Uterus (tissue), 2 donors: ENCODE measurements at regions not wholly inside any gene's neighbourhood (a gene's known extent, or its start where the extent isn't known, plus 50 kb on each side); places are given as distances from the start of the nearest gene placed in this dataset.

ENCODE experiments used
- POLR2A ChIP-seq, 2 donors: fragments of 450-650 bp; IDR thresholded peaks; one replicate each; pipeline ENCODE4 v1.6.1; 2016; ENCODE audit warnings: antibody characterized with exemption in 2 of 2, mild to moderate bottlenecking in 1 of 2, moderate library complexity in 1 of 2
- TF ChIP-seq, protein P1 (sequence below), 4 experiments: fragments of 200-600 bp in 2 of 4; fragments of 450-650 bp in 2 of 4; sonication (generic) in 2 of 4; IDR thresholded peaks; one replicate each; pipeline ENCODE4 v1.5.1; 2016 to 2019; ENCODE audit warnings: antibody characterized with exemption in 4 of 4, mild to moderate bottlenecking in 2 of 4, moderate library complexity in 1 of 4

DNA sequence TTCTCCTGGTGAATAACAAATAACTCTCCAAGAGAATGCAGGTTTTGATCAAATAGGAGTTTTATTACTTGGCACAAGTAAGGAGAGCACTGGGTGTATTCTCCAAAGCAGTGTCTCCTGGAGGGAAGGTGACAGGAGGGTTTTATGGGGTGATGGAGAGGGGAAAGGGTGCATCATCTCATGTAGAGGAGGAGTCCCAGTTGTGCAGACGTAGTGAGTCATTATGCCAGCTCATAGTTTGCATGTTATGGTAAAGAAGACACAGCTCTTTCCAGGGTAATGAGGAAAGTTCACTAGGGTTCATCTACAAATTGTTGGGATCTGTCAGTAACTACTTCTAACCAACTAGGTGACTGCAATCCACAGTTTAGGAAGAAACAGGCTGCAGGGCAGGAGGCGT, 347.9 kb upstream of the MEOX2 start:
- no peak for TF ChIP-seq POLR2A (IDR thresholded peaks at IDR 0.05)
- TF ChIP-seq, protein P1, sequence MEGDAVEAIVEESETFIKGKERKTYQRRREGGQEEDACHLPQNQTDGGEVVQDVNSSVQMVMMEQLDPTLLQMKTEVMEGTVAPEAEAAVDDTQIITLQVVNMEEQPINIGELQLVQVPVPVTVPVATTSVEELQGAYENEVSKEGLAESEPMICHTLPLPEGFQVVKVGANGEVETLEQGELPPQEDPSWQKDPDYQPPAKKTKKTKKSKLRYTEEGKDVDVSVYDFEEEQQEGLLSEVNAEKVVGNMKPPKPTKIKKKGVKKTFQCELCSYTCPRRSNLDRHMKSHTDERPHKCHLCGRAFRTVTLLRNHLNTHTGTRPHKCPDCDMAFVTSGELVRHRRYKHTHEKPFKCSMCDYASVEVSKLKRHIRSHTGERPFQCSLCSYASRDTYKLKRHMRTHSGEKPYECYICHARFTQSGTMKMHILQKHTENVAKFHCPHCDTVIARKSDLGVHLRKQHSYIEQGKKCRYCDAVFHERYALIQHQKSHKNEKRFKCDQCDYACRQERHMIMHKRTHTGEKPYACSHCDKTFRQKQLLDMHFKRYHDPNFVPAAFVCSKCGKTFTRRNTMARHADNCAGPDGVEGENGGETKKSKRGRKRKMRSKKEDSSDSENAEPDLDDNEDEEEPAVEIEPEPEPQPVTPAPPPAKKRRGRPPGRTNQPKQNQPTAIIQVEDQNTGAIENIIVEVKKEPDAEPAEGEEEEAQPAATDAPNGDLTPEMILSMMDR (IDR thresholded peaks at IDR 0.05), result no peak
